COR-L47 (cell line): ENCODE measurements at regions not wholly inside any gene's neighbourhood (a gene's known extent, or its start where the extent isn't known, plus 50 kb on each side); places are given as distances from the start of the nearest gene placed in this dataset.
A peak's percentile ranks its signal among the peaks of the same experiment; 100 is the strongest.
"Not testable (repeated sequence)": the region's sequence is repeated elsewhere in the genome, so short reads cannot be mapped to it uniquely, and the experiment has no call there.

Experiments
- DNase-seq: peaks from one replicate; lab custom pipeline; 2025; lab: John Stamatoyannopoulos, UW

- DNase-seq: no peak
These were observed 64.7 kb upstream of the RAB6C start for GRCh38 chr2:129914538-129915302.

GRCh38 chr2:129915303-129915840, 64.1 kb upstream of the RAB6C start:
- DNase-seq: no peak

- DNase-seq: no peak
These were observed 60.9 kb upstream of the RAB6C start for GRCh38 chr2:129918604-129919003.

GRCh38 chr2:129922571-129923264, 56.7 kb upstream of the RAB6C start:
- DNase-seq: peak; percentile 31

- peak; percentile 37 for DNase-seq
These were observed 56.0 kb upstream of the RAB6C start for GRCh38 chr2:129923265-129924091.

GRCh38 chr2:129924115-129924514, 55.4 kb upstream of the RAB6C start:
- DNase-seq: not testable (repeated sequence)

- DNase-seq: no peak
These were observed 54.1 kb upstream of the RAB6C start for GRCh38 chr2:129925381-129925780.

GRCh38 chr2:129927696-129928095, 51.8 kb upstream of the RAB6C start:
- no peak for DNase-seq

GRCh38 chr2:129929321-129930290, 49.9 kb upstream of the RAB6C start:
- DNase-seq: no peak
